GM19239 (cell line): ENCODE measurements at regions not wholly inside any gene's neighbourhood (a gene's known extent, or its start where the extent isn't known, plus 50 kb on each side); places are given as distances from the start of the nearest gene placed in this dataset.
"Not testable (repeated sequence)": the region's sequence is repeated elsewhere in the genome, so short reads cannot be mapped to it uniquely, and the experiment has no call there.

Experiments used
- DNase-seq: peaks from one replicate; pipeline ENCODE4 v3.0.0; 2011; ENCODE audit warnings: low spot score; ENCODE audit not compliant: insufficient read length
- FAIRE-seq: peaks from 2 replicates; lab custom pipeline; 2011; peaks lifted over from hg19 to GRCh38; lab: Jason Lieb, UNC

GRCh38 chr12:47415054-47415453 lies 290.8 kb downstream of the RPAP3 start:
- no peak for DNase-seq
- no peak for FAIRE-seq

- FAIRE-seq (no peak), DNase-seq (no peak)
Observed at GRCh38 chr12:47414511-47414910, 291.3 kb downstream of the RPAP3 start.

- no peak for DNase-seq
Observed at GRCh38 chr12:47413806-47414205, 292.0 kb downstream of the RPAP3 start.

GRCh38 chr12:47412601-47413236 lies 293.1 kb downstream of the RPAP3 start:
- no peak for FAIRE-seq
- no peak for DNase-seq

More at GRCh38 chr12:47413806-47414205, 292.0 kb downstream of the RPAP3 start:
- FAIRE-seq, result no peak

GRCh38 chr12:47411966-47412365 lies 293.9 kb downstream of the RPAP3 start:
- no peak for DNase-seq
- FAIRE-seq, result no peak

- FAIRE-seq (no peak), DNase-seq (no peak)
Observed at GRCh38 chr12:47410862-47411261, 295.0 kb downstream of the RPAP3 start.

- FAIRE-seq (no peak), DNase-seq (no peak)
Observed at GRCh38 chr12:47410383-47410782, 295.4 kb downstream of the RPAP3 start.

- DNase-seq (no peak), FAIRE-seq (no peak)
Observed at GRCh38 chr12:47409310-47409987, 296.4 kb downstream of the RPAP3 start.

- FAIRE-seq (peak; percentile 72), DNase-seq (peak; percentile 34)
Observed at GRCh38 chr12:47408171-47408871, 297.5 kb downstream of the RPAP3 start.

- DNase-seq, result no peak
- no peak for FAIRE-seq
Observed at GRCh38 chr12:47407463-47408129, 298.2 kb downstream of the RPAP3 start.

GRCh38 chr12:47403681-47404080 lies 302.1 kb downstream of the RPAP3 start:
- no peak for DNase-seq
- FAIRE-seq, result no peak

- FAIRE-seq, DNase-seq: not testable (repeated sequence)
Observed at GRCh38 chr12:47401196-47401595, 304.6 kb downstream of the RPAP3 start.

- FAIRE-seq (no peak), DNase-seq (no peak)
Observed at GRCh38 chr12:47400266-47400665, 305.6 kb downstream of the RPAP3 start.

- FAIRE-seq, result peak; percentile 4
- DNase-seq, result no peak
Observed at GRCh38 chr12:47397664-47398281, 308.1 kb downstream of the RPAP3 start.

GRCh38 chr12:47396902-47397663 lies 308.7 kb downstream of the RPAP3 start:
- FAIRE-seq (no peak), DNase-seq (no peak)

- DNase-seq, result no peak
- no peak for FAIRE-seq
Observed at GRCh38 chr12:47394070-47394469, 311.8 kb downstream of the RPAP3 start.

GRCh38 chr12:47393403-47393790 lies 312.4 kb downstream of the RPAP3 start:
- peak; percentile 33 for FAIRE-seq
- DNase-seq, result no peak

- FAIRE-seq (peak; percentile 78), DNase-seq (no peak)
Observed at GRCh38 chr12:47391566-47391965, 311.8 kb upstream of the AMIGO2 start.

- FAIRE-seq (no peak), DNase-seq (no peak)
Observed at GRCh38 chr12:47388712-47389111, 309.0 kb upstream of the AMIGO2 start.

- no peak for DNase-seq
- FAIRE-seq, result no peak
Observed at GRCh38 chr12:47387994-47388393, 308.2 kb upstream of the AMIGO2 start.
